ENCODE measurements at regions not wholly inside any gene's neighbourhood (a gene's known extent, or its start where the extent isn't known, plus 50 kb on each side); places are given as distances from the start of the nearest gene placed in this dataset.
"Not testable (repeated sequence)": the region's sequence is repeated elsewhere in the genome, so short reads cannot be mapped to it uniquely, and the experiment has no call there.

- DNase-seq = not testable (repeated sequence)
These were observed 168.7 kb upstream of the ADAMTSL1 start for GRCh38 chr9:18305167-18305806.

- DNase-seq = no peak
These were observed 159.6 kb upstream of the ADAMTSL1 start for GRCh38 chr9:18314316-18314715.

DNA sequence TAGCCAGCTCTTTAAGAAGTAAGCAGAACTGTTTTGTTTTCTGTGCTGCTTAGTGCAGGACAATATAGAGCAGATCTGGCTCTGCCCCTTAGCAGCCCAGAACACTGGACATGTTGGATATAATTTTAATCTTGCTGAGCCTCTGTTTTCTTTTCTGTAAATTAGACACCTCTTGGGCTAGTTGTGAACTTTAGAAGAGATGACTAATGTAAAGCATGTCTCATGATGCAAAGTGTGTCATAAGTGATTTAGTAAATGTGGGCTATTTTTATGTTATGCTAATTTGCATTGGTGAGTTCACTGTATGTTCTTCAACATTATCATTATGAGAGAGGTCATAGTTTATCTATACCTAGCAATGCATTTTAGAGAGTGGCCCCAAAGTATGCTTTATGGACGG is 156.1 kb upstream of the ADAMTSL1 start:
- DNase-seq = no peak

DNA sequence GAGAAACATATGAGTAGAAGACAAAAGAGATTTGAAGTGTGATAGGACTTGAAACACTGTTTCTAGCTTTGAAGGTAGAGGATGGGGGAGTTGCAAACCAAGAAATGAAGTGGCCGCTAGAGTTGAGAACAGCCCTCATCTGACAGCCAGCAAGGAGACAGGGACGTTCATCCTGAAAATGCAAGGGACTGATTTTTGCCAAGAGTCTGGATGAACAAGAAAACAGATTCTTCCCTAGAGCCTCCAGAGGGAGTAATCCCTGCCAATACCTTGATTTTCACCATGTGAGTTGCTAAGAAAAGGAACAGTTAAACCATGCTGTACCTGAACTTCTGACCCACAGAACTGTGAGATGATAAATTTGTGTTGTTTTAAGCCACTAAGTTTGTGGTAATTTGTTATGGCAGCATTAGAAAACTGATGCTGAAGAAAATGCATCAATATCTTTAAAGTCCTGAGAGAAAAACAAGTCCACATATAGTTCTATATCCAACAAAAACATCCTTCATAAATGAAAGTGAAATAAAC is 154.0 kb upstream of the ADAMTSL1 start:
- DNase-seq = no peak

DNA sequence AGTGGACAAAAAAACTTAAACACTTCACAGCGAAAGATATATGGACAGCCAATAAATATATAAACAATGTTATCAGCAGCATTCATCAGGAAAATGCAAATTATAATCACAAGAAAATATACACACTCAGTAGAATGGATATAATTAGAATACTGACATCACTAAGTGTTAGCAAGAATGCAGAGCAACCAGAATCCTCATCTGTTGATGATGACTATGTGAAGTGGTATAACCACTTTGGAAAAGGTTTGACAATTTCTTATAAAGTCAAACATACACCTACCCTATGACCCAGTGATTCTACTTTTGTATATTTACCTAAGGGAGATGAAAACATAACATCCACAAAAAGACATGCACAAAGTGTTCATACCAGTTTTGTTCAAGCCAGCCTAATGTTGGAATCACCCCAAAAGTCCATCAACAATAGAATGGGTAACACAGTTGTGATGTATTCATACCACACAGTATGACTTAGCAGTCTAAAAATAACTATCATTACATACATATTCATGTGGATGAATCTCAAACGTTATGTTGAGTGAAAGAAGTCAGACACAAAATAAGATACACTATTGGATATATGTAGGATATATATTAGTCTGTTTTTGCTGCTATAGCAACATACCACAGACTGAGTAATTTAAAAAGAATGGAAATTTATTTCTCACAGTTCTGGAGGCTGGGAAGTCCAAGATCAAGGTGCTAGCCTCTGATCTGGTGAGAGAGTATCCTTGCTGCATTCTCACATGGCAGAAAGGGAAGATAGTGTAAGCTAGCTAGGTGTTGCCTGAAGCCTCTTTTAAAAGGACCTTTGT is 148.8 kb upstream of the ADAMTSL1 start:
- no peak for DNase-seq

- not testable (repeated sequence) for DNase-seq
These were observed 148.3 kb upstream of the ADAMTSL1 start for GRCh38 chr9:18325746-18326011.

DNA sequence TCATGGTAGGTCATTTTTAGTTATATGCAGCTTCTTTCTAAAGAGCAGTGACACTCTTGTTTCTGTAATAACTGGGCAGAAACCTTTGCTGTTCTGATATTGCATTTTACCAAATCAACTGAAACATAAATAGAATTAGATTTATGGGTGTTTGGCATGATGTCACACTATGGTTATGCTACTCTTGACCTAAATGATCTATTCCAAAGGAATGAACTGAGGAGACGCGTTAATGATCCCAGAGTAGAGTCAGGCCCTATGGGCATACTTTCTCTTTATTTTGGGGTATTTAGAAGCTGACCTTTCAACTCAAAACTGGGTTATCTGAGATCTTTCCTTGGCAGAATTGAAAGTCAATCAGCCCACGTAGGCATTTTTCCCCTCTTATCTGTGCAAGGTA is 146.8 kb upstream of the ADAMTSL1 start:
- DNase-seq = no peak

DNA sequence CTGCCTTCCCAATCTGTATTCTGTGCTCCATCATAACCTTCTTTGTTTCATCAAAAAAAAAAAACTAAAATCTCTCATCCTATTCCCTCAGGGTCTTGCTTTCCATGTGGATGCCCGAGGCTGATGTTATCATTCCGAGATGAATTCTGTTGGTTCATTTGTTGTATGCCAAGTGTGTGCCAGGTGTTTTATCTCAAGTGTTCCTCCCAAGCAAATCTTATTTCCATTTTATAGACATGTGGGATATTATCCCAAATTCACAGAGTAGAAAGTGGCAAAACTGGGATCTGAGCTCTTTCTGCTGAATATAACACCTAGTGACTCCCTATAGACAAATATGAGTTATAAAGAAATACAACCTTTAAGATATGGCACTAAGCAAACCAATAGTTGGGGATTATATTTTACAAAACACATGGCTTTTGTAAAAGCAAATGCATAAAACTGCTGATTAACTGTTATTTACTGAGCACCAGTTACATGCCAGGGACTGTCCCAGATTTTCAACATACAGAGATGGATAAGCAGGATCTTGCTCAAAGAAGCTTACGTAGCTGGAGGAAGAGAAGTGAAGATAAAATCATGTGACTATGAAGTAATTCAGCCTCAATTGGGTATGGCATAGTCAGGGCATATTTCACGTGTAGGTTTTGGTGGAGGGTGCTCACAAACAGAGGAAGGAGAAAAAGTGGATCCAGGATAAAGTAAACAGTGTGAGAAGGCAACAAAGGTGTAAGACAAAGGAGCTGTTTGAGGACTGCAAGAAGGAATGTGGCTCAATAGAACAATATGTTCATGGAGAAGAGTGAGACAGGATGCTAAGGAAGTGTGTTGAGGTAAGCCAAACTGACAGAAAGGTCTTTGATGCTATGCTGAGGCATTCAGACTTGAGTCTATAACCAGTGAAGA is 143.3 kb upstream of the ADAMTSL1 start:
- no peak for DNase-seq

- no peak for DNase-seq
These were observed 142.7 kb upstream of the ADAMTSL1 start for GRCh38 chr9:18331310-18331684.

GRCh38 chr9:18331808-18332209 is 142.1 kb upstream of the ADAMTSL1 start:
- no peak for DNase-seq

- no peak for DNase-seq
These were observed 140.8 kb upstream of the ADAMTSL1 start for GRCh38 chr9:18333157-18333556.

- DNase-seq = no peak
These were observed 138.1 kb upstream of the ADAMTSL1 start for GRCh38 chr9:18335825-18336224.

- no peak for DNase-seq
These were observed 135.9 kb upstream of the ADAMTSL1 start for GRCh38 chr9:18338042-18338441.

GRCh38 chr9:18343784-18344183 is 130.2 kb upstream of the ADAMTSL1 start:
- DNase-seq = no peak

- no peak for DNase-seq
These were observed 127.2 kb upstream of the ADAMTSL1 start for GRCh38 chr9:18346745-18347144.

DNA sequence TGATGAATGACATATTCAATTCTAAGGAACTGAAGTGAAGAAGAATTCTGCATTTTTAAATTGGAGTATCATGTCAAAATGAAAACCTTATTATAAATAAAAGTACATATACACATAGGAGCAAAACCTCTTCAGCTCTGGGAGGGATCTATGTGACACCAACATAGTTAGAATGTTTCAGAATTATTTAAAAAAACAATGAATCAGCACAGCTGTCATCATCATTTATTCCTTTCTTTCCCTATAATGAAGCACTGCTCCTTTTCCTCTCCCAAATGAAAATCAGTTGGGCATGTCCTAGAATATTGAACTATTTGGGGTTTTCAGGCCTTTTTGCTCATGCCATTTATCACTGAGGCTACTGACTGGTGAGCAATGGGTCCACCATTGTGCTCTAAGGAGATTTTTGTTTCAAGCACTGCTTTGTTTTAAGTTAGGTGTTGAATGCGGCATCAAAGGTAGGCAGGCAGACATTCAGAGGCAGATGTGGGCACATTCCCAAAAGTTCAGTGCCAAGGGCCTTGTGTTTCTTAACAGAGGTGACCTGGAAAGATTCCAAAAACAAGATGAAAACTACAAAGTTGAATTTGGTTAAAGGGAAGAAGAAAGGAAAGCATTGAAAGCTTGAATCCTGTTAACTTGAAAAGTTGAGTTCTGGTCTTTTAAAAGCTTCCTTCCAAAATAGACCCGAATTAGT is 126.4 kb upstream of the ADAMTSL1 start:
- no peak for DNase-seq

DNA sequence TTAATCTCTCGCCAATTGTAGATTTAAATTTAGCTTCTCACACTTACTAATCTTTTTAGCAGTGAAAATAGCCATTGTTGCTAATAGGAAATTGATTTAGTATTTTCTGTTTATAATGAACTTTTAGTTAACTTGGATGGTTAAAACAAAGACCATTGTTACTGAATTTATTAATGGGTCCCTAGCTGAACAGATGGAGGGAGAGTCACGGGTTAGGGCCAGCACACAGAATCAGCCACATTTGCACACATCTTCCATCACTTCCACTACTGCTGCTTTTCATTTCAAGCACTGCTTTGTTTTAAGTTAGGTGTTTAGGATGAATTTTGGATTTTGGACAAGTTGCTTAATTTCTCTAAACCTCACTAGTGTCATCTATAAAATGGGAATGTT is 125.9 kb upstream of the ADAMTSL1 start:
- no peak for DNase-seq

GRCh38 chr9:18349530-18349929 is 124.4 kb upstream of the ADAMTSL1 start:
- DNase-seq = no peak

GRCh38 chr9:18350036-18350435 is 123.9 kb upstream of the ADAMTSL1 start:
- DNase-seq = no peak

- no peak for DNase-seq
These were observed 122.9 kb upstream of the ADAMTSL1 start for GRCh38 chr9:18350995-18351595.

DNA sequence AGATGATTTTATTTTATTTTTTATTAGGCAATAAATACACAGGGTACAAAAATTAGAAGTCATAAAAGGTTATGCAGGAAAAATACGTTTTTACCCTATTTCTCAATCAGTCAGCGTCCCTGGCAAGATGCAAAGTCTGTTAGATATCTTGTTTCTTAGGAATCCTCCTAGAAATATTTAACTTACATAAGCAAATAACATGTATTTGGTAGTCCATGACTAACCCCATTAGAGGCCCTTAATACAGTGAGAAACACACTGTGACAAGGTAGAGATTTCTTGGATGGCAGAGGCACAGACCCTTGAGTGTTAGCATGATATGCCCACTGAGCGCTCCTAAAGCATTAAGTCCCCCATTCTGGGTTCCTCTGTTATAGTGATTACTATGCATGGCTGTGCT is 121.2 kb upstream of the ADAMTSL1 start:
- DNase-seq = no peak

- no peak for DNase-seq
These were observed 120.5 kb upstream of the ADAMTSL1 start for GRCh38 chr9:18353473-18353872.

GRCh38 chr9:18357321-18357720 is 116.6 kb upstream of the ADAMTSL1 start:
- no peak for DNase-seq
